ENCODE measurements at regions not wholly inside any gene's neighbourhood (a gene's known extent, or its start where the extent isn't known, plus 50 kb on each side); places are given as distances from the start of the nearest gene placed in this dataset.

DNA sequence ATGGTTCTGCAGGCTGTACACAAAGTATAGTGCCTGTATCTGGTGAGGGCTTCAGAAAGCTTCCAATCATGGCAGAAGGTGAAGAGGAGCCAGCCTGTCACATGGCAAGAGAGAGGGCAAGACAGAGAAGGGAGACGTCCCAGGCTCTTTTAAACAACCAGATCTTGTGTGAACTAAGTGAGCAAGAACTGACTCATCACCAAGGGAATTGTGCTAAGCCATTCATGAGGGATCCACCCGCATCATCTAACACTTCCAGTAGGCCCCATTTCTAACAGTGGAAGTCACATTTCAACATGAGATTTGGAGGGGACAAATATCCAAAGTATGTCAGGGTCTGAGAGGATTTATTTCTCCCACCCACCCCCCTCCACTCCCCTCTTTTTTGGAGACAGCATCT lies 56.2 kb upstream of the ELAC2 start:
- TF ChIP-seq POLR2A (IDR thresholded peaks at IDR 0.05; ENCODE audit: control extremely low read depth in 1 of 2, low read depth in 2 of 2, low read length in 2 of 2) = no peak
- TF ChIP-seq SP1 (IDR thresholded peaks at IDR 0.05; ENCODE audit: low read depth, low read length) = no peak
- TF ChIP-seq KDM5A (IDR thresholded peaks at IDR 0.05; ENCODE audit: low read length) = no peak
- TF ChIP-seq JUN (IDR thresholded peaks at IDR 0.05; ENCODE audit: low read depth, low read length) = no peak
- TF ChIP-seq RNF2 (IDR thresholded peaks at IDR 0.05; ENCODE audit: borderline replicate concordance, low read depth, low read length, missing control alignments, poor library complexity, severe bottlenecking) = no peak
- TF ChIP-seq CTCF (IDR thresholded peaks at IDR 0.05; ENCODE audit: control extremely low read depth in 1 of 3, insufficient read depth in 1 of 3, low read depth in 1 of 3, low read length in 3 of 3) = no peak
- TF ChIP-seq POLR2AphosphoS5 (IDR thresholded peaks at IDR 0.05; ENCODE audit: low read depth, low read length) = no peak
